Esophagus muscularis mucosa (tissue), 3 donors: ENCODE measurements at regions not wholly inside any gene's neighbourhood (a gene's known extent, or its start where the extent isn't known, plus 50 kb on each side); places are given as distances from the start of the nearest gene placed in this dataset.

Experiments
- EP300 ChIP-seq: sonication (generic); formaldehyde crosslinking; IDR thresholded peaks from one replicate; pipeline ENCODE4 v1.6.1; 2017; ENCODE audit warnings: antibody characterized with exemption
- TF ChIP-seq, protein P1 (sequence below), 3 experiments: fragments of 200-600 bp in 2 of 3; fragments of 450-650 bp in 1 of 3; sonication (generic) in 2 of 3; IDR thresholded peaks; one replicate each; pipeline ENCODE4 v1.5.1; 2017 to 2019; ENCODE audit warnings: antibody characterized with exemption in 3 of 3, mild to moderate bottlenecking in 2 of 3, moderate library complexity in 1 of 3

DNA sequence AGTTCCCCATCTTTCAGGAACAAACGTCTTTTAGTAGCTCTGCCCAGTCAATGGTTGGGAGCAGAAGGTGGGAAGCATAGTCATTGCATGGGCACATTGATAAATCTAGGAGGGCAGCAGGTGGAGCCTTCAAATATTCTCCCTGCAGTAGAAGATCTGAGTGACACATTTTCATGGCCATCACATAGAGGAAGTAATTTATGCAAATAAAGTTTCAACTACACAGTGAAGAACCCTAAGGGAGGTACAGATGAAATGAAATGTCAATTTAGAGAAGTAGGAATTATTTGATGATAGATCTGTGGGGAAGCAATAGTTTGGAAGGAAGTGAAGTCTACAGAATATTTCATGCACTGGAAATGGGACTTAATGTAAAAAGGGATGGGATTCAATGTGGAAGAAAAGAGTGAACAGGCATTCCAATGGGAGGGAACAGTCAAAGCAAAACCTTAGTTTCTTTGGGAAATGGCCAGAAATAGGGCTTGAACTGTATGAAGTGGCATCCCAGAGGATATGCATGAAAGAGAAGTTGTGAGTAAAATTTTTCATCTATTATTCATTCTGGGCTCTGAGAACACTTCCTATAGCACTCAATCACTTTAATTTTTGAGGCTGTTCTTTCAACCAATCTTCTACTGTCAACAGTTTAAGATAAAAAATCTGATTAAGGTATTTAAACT lies 256.2 kb upstream of the LUZP2 start:
- no peak for TF ChIP-seq EP300
- TF ChIP-seq, protein P1, sequence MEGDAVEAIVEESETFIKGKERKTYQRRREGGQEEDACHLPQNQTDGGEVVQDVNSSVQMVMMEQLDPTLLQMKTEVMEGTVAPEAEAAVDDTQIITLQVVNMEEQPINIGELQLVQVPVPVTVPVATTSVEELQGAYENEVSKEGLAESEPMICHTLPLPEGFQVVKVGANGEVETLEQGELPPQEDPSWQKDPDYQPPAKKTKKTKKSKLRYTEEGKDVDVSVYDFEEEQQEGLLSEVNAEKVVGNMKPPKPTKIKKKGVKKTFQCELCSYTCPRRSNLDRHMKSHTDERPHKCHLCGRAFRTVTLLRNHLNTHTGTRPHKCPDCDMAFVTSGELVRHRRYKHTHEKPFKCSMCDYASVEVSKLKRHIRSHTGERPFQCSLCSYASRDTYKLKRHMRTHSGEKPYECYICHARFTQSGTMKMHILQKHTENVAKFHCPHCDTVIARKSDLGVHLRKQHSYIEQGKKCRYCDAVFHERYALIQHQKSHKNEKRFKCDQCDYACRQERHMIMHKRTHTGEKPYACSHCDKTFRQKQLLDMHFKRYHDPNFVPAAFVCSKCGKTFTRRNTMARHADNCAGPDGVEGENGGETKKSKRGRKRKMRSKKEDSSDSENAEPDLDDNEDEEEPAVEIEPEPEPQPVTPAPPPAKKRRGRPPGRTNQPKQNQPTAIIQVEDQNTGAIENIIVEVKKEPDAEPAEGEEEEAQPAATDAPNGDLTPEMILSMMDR (IDR thresholded peaks at IDR 0.05), result no peak
